ENCODE measurements at regions not wholly inside any gene's neighbourhood (a gene's known extent, or its start where the extent isn't known, plus 50 kb on each side); places are given as distances from the start of the nearest gene placed in this dataset.

- no peak for DNase-seq
These were observed 1140.9 kb downstream of the BRD1 start for GRCh38 chr22:48686694-48687302.

DNA sequence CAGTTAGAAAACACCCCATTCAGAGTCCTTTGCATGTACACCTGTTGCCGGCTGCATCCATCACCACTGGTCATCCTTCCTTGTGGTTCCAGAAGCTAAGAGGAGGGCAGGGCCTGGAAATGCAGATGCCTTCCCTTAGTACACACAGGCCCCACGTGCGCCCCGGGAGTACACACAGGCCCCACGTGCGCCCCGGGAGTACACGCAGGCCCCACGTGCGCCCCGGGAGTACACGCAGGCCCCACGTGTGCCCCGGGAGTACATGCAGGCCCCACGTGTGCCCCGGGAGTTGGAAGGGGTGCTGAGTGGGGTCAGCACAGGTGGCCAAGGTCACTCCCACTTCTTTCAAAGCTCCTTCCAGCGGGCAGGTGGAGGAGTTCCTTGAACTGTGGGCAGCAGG is 1141.9 kb downstream of the BRD1 start:
- DNase-seq = no peak

DNA sequence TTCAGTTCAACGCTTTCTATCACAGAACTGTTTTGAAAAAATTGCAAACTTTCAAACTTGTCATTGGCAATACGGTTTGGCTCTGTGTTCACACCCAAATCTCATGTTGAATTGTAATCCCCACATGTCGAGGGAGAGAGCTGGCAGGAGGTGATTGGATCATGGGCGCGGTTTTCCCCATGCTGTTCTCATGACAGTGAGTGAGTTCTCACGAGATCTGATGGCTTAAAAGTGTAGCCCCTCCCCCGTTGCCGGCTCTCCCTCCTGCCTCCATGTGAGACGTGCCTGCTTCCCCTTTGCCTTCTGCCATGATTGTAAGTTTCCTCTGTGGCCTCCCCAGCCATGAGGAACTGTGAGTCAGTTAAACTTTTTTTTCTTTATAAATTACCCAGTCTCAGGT is 1144.0 kb downstream of the BRD1 start:
- DNase-seq = no peak

GRCh38 chr22:48682504-48682903 is 1145.2 kb downstream of the BRD1 start:
- DNase-seq = no peak

- DNase-seq = no peak
These were observed 1147.1 kb downstream of the BRD1 start for GRCh38 chr22:48680601-48681000.

GRCh38 chr22:48679656-48680555 is 1147.8 kb downstream of the BRD1 start:
- DNase-seq = no peak

DNA sequence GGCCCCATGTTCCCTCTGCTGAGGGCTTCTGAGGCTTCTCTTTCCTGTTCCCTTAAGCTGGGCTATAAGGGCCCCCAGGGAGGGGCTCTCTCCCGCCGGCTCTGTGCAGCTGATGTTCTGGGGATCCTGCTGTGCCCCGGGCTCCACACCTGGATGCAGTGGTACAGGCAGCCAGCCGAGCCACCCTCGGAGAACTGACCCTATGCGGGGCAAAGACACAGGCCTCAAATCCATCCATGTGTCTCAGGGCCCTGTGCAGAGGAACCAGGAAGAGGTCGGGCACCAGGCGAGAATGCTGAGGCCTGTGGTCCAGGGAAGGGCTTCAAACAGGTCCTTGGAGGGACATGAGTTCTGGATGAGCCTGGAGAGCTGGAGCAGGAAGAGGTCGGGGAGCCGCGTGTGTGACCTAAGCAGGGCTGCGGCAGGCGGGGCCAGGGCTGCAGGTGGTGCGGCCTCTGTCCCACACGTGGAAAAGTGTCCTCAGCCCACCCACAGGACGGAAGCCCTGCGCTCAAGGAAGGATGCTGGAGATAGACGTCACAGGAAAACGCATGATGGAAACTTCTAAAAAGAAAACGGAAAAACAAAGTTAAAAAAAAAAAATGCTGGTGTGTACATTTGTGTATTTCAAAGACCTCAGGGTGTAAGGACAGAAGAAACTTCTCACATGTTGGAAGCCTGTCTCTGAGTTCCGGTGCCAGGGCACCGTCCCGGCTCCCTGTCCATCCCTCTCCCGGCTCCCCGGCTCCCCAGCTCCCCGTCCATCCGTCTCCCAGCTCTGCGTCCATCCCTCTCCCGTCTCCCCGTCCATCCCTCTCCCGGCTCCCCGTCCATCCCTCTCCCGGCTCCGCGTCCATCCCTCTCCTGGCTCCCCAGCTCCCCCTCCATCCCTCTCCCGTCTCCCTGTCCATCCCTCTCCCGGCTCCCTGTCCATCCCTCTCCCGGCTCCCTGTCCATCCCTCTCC is 1149.2 kb downstream of the BRD1 start:
- DNase-seq = no peak

DNA sequence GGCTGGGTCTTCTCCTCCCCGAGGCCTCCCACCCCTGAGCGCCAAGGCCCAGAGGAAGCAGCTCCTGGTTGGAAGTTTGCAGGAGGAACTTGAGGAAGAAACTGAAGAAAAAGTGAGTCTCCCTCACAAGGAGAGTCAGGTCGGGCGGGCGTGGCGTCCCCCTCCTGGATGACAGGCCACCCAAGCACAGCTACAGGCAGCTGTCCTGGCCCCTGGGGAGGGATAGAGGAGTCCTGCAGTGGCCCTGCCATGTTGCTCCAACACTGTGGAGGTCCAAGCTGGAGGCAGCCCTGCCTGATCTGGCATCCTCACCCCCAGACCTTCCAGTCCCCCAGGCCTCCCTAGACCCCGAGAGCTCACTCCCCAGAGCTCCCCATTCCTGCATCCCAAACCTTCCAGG is 1150.1 kb downstream of the BRD1 start:
- DNase-seq = no peak

DNA sequence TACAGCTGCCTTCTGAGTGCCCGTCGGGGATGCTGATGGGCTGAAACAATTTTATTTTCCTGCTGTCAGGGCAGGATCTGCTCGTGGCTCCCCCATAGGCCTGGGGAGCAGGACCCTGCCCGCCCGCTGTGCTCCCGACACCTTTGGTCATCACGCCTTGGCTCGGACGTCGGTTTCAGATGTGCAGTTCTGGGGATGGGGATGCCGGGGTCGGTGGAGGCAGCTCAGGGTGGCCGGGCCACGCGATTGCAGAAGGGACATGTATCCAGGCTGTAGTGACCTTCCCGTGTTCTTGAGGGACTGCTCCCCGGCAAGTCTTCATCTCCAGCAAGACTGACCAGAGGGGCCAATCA is 1150.5 kb downstream of the BRD1 start:
- DNase-seq = no peak

GRCh38 chr22:48676266-48677167 is 1151.2 kb downstream of the BRD1 start:
- no peak for DNase-seq

- no peak for DNase-seq
These were observed 1151.9 kb downstream of the BRD1 start for GRCh38 chr22:48675830-48676145.

DNA sequence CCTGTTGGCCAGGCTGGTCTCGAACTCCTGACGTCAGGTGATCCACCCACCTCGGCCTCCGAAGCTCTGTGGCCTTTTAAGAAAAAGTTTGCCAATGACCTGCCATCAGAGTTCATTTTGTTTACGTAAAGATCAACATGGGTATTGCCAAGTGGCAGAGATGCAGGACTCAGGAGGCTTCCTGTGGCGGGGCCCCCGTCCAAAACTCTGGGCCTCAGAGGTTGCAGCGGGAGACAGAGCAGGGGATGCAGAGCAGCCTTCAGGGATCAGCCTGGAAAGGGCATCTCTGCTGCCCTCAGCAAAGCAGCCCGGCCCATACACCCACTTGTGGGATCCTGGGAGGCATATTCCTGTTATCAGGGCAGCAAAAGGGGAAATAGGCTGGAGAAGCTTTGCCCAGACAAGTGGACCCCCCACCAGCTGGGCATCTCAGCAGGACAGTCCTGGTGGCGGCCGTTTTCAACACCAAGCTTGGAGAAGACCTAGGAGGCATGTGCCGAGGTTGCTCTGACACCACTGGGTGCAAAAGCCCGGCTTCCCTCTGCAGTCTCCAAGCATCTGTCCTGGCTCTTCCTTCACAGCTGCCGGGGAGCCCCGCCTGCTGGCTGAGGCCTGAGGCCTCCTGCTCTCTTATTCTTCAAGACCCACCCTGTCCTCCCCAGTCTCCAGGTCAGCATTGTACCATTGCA is 1152.4 kb downstream of the BRD1 start:
- DNase-seq = no peak

GRCh38 chr22:48673806-48674500 is 1153.7 kb downstream of the BRD1 start:
- no peak for DNase-seq

GRCh38 chr22:48672387-48672786 is 1155.3 kb downstream of the BRD1 start:
- no peak for DNase-seq

DNA sequence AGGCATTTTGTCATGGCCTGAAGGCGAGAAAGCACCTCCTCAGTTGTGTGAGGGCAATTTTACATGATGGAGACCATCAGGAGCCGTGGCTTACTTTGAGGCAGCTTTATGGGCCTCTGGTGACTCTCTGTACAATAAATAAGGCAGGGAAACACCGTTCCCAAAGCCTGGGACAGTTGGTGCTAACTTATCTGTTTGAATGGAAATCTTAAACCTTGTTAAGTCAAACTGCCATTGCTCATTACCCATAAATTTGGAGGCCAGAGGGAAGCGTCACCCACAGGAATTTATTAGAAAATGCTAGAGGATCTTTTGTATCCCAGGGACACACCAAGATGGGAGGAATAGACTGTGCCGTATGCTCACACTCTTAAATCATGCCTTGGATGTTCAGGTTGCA is 1156.9 kb downstream of the BRD1 start:
- DNase-seq = no peak

DNA sequence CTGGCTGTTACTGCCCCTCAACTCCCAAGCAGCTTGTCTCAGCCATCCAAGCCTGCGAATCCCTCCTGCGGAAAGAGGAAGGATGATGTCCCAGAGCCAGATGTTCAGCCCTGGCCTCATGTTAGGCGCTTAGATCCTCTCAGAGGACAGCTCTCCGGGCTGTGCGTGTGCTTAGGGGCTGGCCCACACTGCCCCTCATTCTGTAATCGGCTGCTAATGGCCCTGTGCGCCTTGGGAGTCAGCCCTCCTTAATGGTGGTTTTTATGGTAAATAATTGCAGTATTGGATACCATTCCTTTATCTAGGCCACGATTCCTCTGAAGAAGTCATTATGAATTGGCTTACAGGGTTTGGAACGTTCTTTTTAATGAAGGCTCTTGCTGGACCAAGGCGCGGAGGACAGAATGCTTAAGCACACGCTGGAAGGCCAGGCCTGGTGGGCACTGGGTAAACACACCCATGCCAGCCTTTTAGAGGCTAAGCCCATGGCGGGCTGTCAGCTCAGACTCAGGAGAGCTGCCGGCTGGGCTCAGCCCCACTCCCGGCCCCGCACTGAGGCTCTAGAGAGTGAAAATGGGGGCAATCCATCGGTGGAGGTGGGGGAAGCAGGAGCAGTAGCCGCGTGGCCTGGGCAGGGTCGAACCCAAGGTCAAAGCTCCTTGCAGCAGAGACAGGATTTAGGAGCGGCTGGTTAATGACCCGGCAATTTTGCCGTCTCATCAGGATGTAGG is 1157.5 kb downstream of the BRD1 start:
- DNase-seq = no peak

GRCh38 chr22:48669226-48669625 is 1158.4 kb downstream of the BRD1 start:
- DNase-seq = no peak

- no peak for DNase-seq
These were observed 1160.4 kb downstream of the BRD1 start for GRCh38 chr22:48667289-48667688.

GRCh38 chr22:48666620-48667019 is 1161.1 kb downstream of the BRD1 start:
- DNase-seq = no peak

GRCh38 chr22:48665311-48665995 is 1162.2 kb downstream of the BRD1 start:
- no peak for DNase-seq

All from bone marrow (tissue), 2 donors.